ENCODE measurements at regions not wholly inside any gene's neighbourhood (a gene's known extent, or its start where the extent isn't known, plus 50 kb on each side); places are given as distances from the start of the nearest gene placed in this dataset.

GRCh38 chr20:21968486-21968885, 263.0 kb downstream of the PAX1 start:
- Mint-ChIP-seq H3K27ac (ENCODE audit: unreplicated experiment) (no peak overlapping the region), H3K4me1 (ENCODE audit: low read depth, unreplicated experiment) (no peaks in the 10 kb centered on the region), H3K27me3 (ENCODE audit: low read depth, unreplicated experiment) (no peaks in the 10 kb centered on the region), H3K4me3 (ENCODE audit: unreplicated experiment) (no peak overlapping the region), H3K36me3 (ENCODE audit: low read depth, unreplicated experiment) (no peaks in the 10 kb centered on the region), H3K9me3 (ENCODE audit: unreplicated experiment) (no peaks in the 10 kb centered on the region)
- no peak for TF ChIP-seq EZH2 (IDR thresholded peaks at IDR 0.05; ENCODE audit: insufficient read depth, low read length)
- TF ChIP-seq CTCF (IDR thresholded peaks at IDR 0.05; ENCODE audit: insufficient read depth, low read depth, low read length): no peak
- no peak overlapping the region for H3K27ac ChIP-seq (ENCODE audit: low read depth, low read length)
- H3K4me3 ChIP-seq (ENCODE audit: insufficient read depth, low read depth, low read length): no peak overlapping the region
- H3K4me1 ChIP-seq (ENCODE audit: insufficient read depth, low read length): no peaks in the 10 kb centered on the region
- H4K20me1 ChIP-seq (ENCODE audit: insufficient read depth, low read length): no peaks in the 10 kb centered on the region
- H3K27me3 ChIP-seq (ENCODE audit: insufficient read depth, low read length): no peaks in the 10 kb centered on the region
- FAIRE-seq (no peak), DNase-seq (ENCODE audit: low read depth) (no peak)
- no peaks in the 10 kb centered on the region for H3K36me3 ChIP-seq (ENCODE audit: insufficient read depth, low read length)
- no peaks in the 10 kb centered on the region for H3K9me3 ChIP-seq (ENCODE audit: insufficient read depth, low read depth, low read length)
- no peak overlapping the region for H3K9ac ChIP-seq (ENCODE audit: low read length)
- no peaks in the 10 kb centered on the region for H3K79me2 ChIP-seq (ENCODE audit: insufficient read depth, low read length)
- no peak overlapping the region for H3K4me2 ChIP-seq (ENCODE audit: low read length)
- no peak overlapping the region for H2AFZ ChIP-seq (ENCODE audit: low read depth, low read length)

GRCh38 chr20:21967481-21967880, 262.0 kb downstream of the PAX1 start:
- H3K9me3 ChIP-seq (ENCODE audit: insufficient read depth, low read depth, low read length): no peaks in the 10 kb centered on the region
- H3K4me3 Mint-ChIP-seq (ENCODE audit: unreplicated experiment): no peak overlapping the region
- no peaks in the 10 kb centered on the region for H3K9me3 Mint-ChIP-seq (ENCODE audit: unreplicated experiment)
- H3K4me1 Mint-ChIP-seq (ENCODE audit: low read depth, unreplicated experiment): no peaks in the 10 kb centered on the region
- no peak overlapping the region for H3K27ac Mint-ChIP-seq (ENCODE audit: unreplicated experiment)
- no peak overlapping the region for H3K4me2 ChIP-seq (ENCODE audit: low read length)
- no peak overlapping the region for H3K4me3 ChIP-seq (ENCODE audit: insufficient read depth, low read depth, low read length)
- H3K27me3 ChIP-seq (ENCODE audit: insufficient read depth, low read length): no peaks in the 10 kb centered on the region
- H3K27ac ChIP-seq (ENCODE audit: low read depth, low read length): no peak overlapping the region
- TF ChIP-seq EZH2 (IDR thresholded peaks at IDR 0.05; ENCODE audit: insufficient read depth, low read length) (no peak), CTCF (IDR thresholded peaks at IDR 0.05; ENCODE audit: insufficient read depth, low read depth, low read length) (no peak)
- H3K27me3 Mint-ChIP-seq (ENCODE audit: low read depth, unreplicated experiment): no peaks in the 10 kb centered on the region
- no peaks in the 10 kb centered on the region for H3K79me2 ChIP-seq (ENCODE audit: insufficient read depth, low read length)
- H4K20me1 ChIP-seq (ENCODE audit: insufficient read depth, low read length): no peaks in the 10 kb centered on the region
- H3K36me3 ChIP-seq (ENCODE audit: insufficient read depth, low read length): no peaks in the 10 kb centered on the region
- no peaks in the 10 kb centered on the region for H3K4me1 ChIP-seq (ENCODE audit: insufficient read depth, low read length)
- no peak overlapping the region for H2AFZ ChIP-seq (ENCODE audit: low read depth, low read length)
- H3K9ac ChIP-seq (ENCODE audit: low read length): no peak overlapping the region
- no peak for DNase-seq (ENCODE audit: low read depth)
- no peaks in the 10 kb centered on the region for H3K36me3 Mint-ChIP-seq (ENCODE audit: low read depth, unreplicated experiment)
- no peak for FAIRE-seq

- TF ChIP-seq EZH2 (IDR thresholded peaks at IDR 0.05; ENCODE audit: insufficient read depth, low read length) (no peak), CTCF (IDR thresholded peaks at IDR 0.05; ENCODE audit: insufficient read depth, low read depth, low read length) (no peak)
- no peaks in the 10 kb centered on the region for H3K9me3 Mint-ChIP-seq (ENCODE audit: unreplicated experiment)
Measured at GRCh38 chr20:21956591-21956990, 251.1 kb downstream of the PAX1 start.

More at GRCh38 chr20:21956591-21956990, 251.1 kb downstream of the PAX1 start:
- no peak overlapping the region for H3K4me3 ChIP-seq (ENCODE audit: insufficient read depth, low read depth, low read length)
- no peak overlapping the region for H3K9ac ChIP-seq (ENCODE audit: low read length)
- no peak overlapping the region for H3K4me3 Mint-ChIP-seq (ENCODE audit: unreplicated experiment)
- no peaks in the 10 kb centered on the region for H3K4me1 Mint-ChIP-seq (ENCODE audit: low read depth, unreplicated experiment)
- H3K27me3 Mint-ChIP-seq (ENCODE audit: low read depth, unreplicated experiment): no peaks in the 10 kb centered on the region
- no peaks in the 10 kb centered on the region for H3K9me3 ChIP-seq (ENCODE audit: insufficient read depth, low read depth, low read length)
- H3K36me3 Mint-ChIP-seq (ENCODE audit: low read depth, unreplicated experiment): no peaks in the 10 kb centered on the region
- H3K36me3 ChIP-seq (ENCODE audit: insufficient read depth, low read length): no peaks in the 10 kb centered on the region
- FAIRE-seq (no peak), DNase-seq (ENCODE audit: low read depth) (no peak)
- no peaks in the 10 kb centered on the region for H4K20me1 ChIP-seq (ENCODE audit: insufficient read depth, low read length)
- H3K79me2 ChIP-seq (ENCODE audit: insufficient read depth, low read length): no peaks in the 10 kb centered on the region
- no peak overlapping the region for H3K27ac ChIP-seq (ENCODE audit: low read depth, low read length)
- H3K27ac Mint-ChIP-seq (ENCODE audit: unreplicated experiment): no peak overlapping the region
- no peak overlapping the region for H2AFZ ChIP-seq (ENCODE audit: low read depth, low read length)
- no peaks in the 10 kb centered on the region for H3K27me3 ChIP-seq (ENCODE audit: insufficient read depth, low read length)
- no peaks in the 10 kb centered on the region for H3K4me1 ChIP-seq (ENCODE audit: insufficient read depth, low read length)
- H3K4me2 ChIP-seq (ENCODE audit: low read length): no peak overlapping the region

Measured in astrocyte (in vitro differentiated cells and primary cell).